Stimulated activated CD8-positive, alpha-beta memory T cell treated with anti-CD3 and anti-CD28 coated beads, Interleukin-7, amount 100 ng/mL, for 4 hours (primary cell): ENCODE measurements at regions not wholly inside any gene's neighbourhood (a gene's known extent, or its start where the extent isn't known, plus 50 kb on each side); places are given as distances from the start of the nearest gene placed in this dataset.
"Not testable (repeated sequence)": the region's sequence is repeated elsewhere in the genome, so short reads cannot be mapped to it uniquely, and the experiment has no call there.

ENCODE experiments used
- DNase-seq, 2 donors: peaks; one replicate each; pipeline ENCODE4 v3.0.0-alpha.2; 2020; ENCODE audit warnings: low read depth in 2 of 2

GRCh38 chr2:153420394-153420793 lies 58.2 kb downstream of the RPRM start:
- DNase-seq = no peak

GRCh38 chr2:153417077-153417476 lies 61.5 kb downstream of the RPRM start:
- DNase-seq = no peak

GRCh38 chr2:153416071-153416470 lies 62.5 kb downstream of the RPRM start:
- DNase-seq = no peak

- DNase-seq = no peak
Observed at GRCh38 chr2:153408710-153409385, 69.7 kb downstream of the RPRM start.

- no peak for DNase-seq
Observed at GRCh38 chr2:153405196-153405595, 73.4 kb downstream of the RPRM start.

- no peak for DNase-seq
Observed at GRCh38 chr2:153404792-153405191, 73.8 kb downstream of the RPRM start.

GRCh38 chr2:153403940-153404339 lies 74.6 kb downstream of the RPRM start:
- DNase-seq = no peak

- not testable (repeated sequence) for DNase-seq
Observed at GRCh38 chr2:153403352-153403751, 75.2 kb downstream of the RPRM start.

- no peak for DNase-seq
Observed at GRCh38 chr2:153394686-153395085, 83.9 kb downstream of the RPRM start.

GRCh38 chr2:153394247-153394646 lies 84.3 kb downstream of the RPRM start:
- no peak for DNase-seq

GRCh38 chr2:153393518-153393917 lies 85.0 kb downstream of the RPRM start:
- no peak for DNase-seq

- no peak for DNase-seq
Observed at GRCh38 chr2:153391131-153391530, 87.4 kb downstream of the RPRM start.

GRCh38 chr2:153388246-153388645 lies 90.3 kb downstream of the RPRM start:
- no peak for DNase-seq

GRCh38 chr2:153387203-153387602 lies 91.4 kb downstream of the RPRM start:
- DNase-seq = no peak

- DNase-seq = no peak
Observed at GRCh38 chr2:153386481-153386897, 92.1 kb downstream of the RPRM start.

- DNase-seq = no peak
Observed at GRCh38 chr2:153373510-153374279, 104.9 kb downstream of the RPRM start.

- DNase-seq = no peak
Observed at GRCh38 chr2:153360239-153360638, 118.3 kb downstream of the RPRM start.

GRCh38 chr2:153354377-153354776 lies 124.2 kb downstream of the RPRM start:
- no peak for DNase-seq

GRCh38 chr2:153349603-153350002 lies 129.0 kb downstream of the RPRM start:
- DNase-seq = no peak

- no peak for DNase-seq
Observed at GRCh38 chr2:153347818-153348495, 130.6 kb downstream of the RPRM start.

- DNase-seq = no peak
Observed at GRCh38 chr2:153320879-153321278, 157.7 kb downstream of the RPRM start.

- no peak for DNase-seq
Observed at GRCh38 chr2:153311432-153311831, 167.1 kb downstream of the RPRM start.

GRCh38 chr2:153308466-153308865 lies 170.1 kb downstream of the RPRM start:
- no peak for DNase-seq
